IPS-NIHi11 (cell line): ENCODE measurements at regions not wholly inside any gene's neighbourhood (a gene's known extent, or its start where the extent isn't known, plus 50 kb on each side); places are given as distances from the start of the nearest gene placed in this dataset.
"Not testable (repeated sequence)": the region's sequence is repeated elsewhere in the genome, so short reads cannot be mapped to it uniquely, and the experiment has no call there.

Experiments used
- DNase-seq: peaks from one replicate; pipeline ENCODE4 v3.0.0; 2012; ENCODE audit warnings: mixed read lengths, low spot score

- DNase-seq = no peak
Measured at GRCh38 chr2:18077704-18078103, 199.2 kb downstream of the KCNS3 start.

GRCh38 chr2:18077231-18077630 is 198.8 kb downstream of the KCNS3 start:
- no peak for DNase-seq

- DNase-seq = no peak
Measured at GRCh38 chr2:18074476-18074875, 196.0 kb downstream of the KCNS3 start.

GRCh38 chr2:18073601-18074000 is 195.1 kb downstream of the KCNS3 start:
- no peak for DNase-seq

- peak; percentile 17 for DNase-seq
Measured at GRCh38 chr2:18067588-18068384, 189.3 kb downstream of the KCNS3 start.

- DNase-seq = peak; percentile 9
Measured at GRCh38 chr2:18066894-18067293, 188.4 kb downstream of the KCNS3 start.

GRCh38 chr2:18066066-18066465 is 187.6 kb downstream of the KCNS3 start:
- DNase-seq = no peak

GRCh38 chr2:18065249-18065648 is 186.8 kb downstream of the KCNS3 start:
- no peak for DNase-seq

- DNase-seq = no peak
Measured at GRCh38 chr2:18063826-18064470, 185.5 kb downstream of the KCNS3 start.

GRCh38 chr2:18062892-18063291 is 184.4 kb downstream of the KCNS3 start:
- DNase-seq = no peak

GRCh38 chr2:18061717-18062116 is 183.2 kb downstream of the KCNS3 start:
- no peak for DNase-seq

- no peak for DNase-seq
Measured at GRCh38 chr2:18057657-18058056, 179.2 kb downstream of the KCNS3 start.

GRCh38 chr2:18055290-18055689 is 176.8 kb downstream of the KCNS3 start:
- no peak for DNase-seq

GRCh38 chr2:18050001-18050400 is 171.5 kb downstream of the KCNS3 start:
- DNase-seq = no peak

GRCh38 chr2:18049325-18049724 is 170.9 kb downstream of the KCNS3 start:
- DNase-seq = no peak

GRCh38 chr2:18047896-18048657 is 169.6 kb downstream of the KCNS3 start:
- no peak for DNase-seq

GRCh38 chr2:18047213-18047611 is 168.7 kb downstream of the KCNS3 start:
- DNase-seq = no peak

GRCh38 chr2:18046558-18047212 is 168.2 kb downstream of the KCNS3 start:
- no peak for DNase-seq

GRCh38 chr2:18046017-18046416 is 167.6 kb downstream of the KCNS3 start:
- no peak for DNase-seq

- no peak for DNase-seq
Measured at GRCh38 chr2:18045230-18045629, 166.8 kb downstream of the KCNS3 start.

GRCh38 chr2:18017381-18017780 is 138.9 kb downstream of the KCNS3 start:
- DNase-seq = not testable (repeated sequence)

- DNase-seq = no peak
Measured at GRCh38 chr2:18009891-18010290, 131.4 kb downstream of the KCNS3 start.
